Osteocyte (in vitro differentiated cells): ENCODE measurements at regions not wholly inside any gene's neighbourhood (a gene's known extent, or its start where the extent isn't known, plus 50 kb on each side); places are given as distances from the start of the nearest gene placed in this dataset.

ENCODE experiments used
- DNase-seq: peaks from one replicate; pipeline ENCODE4 v3.0.0; 2021; ENCODE audit warnings: mixed read lengths; ENCODE audit not compliant: unreplicated experiment; ENCODE audit errors: extremely low spot score
- H3K27ac Mint-ChIP-seq: one replicate; pipeline ENCODE4 v1.8.0; 2021; ENCODE audit warnings: mild to moderate bottlenecking, mixed read lengths; ENCODE audit not compliant: unreplicated experiment
- H3K27me3 Mint-ChIP-seq: one replicate; pipeline ENCODE4 v1.8.0; 2021; ENCODE audit warnings: mixed read lengths; ENCODE audit not compliant: unreplicated experiment
- H3K36me3 Mint-ChIP-seq: one replicate; pipeline ENCODE4 v1.8.0; 2021; ENCODE audit warnings: mixed read lengths; ENCODE audit not compliant: unreplicated experiment
- H3K4me1 Mint-ChIP-seq: one replicate; pipeline ENCODE4 v1.8.0; 2021; ENCODE audit warnings: mixed read lengths; ENCODE audit not compliant: unreplicated experiment
- H3K4me3 Mint-ChIP-seq: one replicate; pipeline ENCODE4 v1.8.0; 2021; ENCODE audit warnings: mild to moderate bottlenecking, moderate library complexity, mixed read lengths; ENCODE audit not compliant: unreplicated experiment
- H3K9me3 Mint-ChIP-seq: one replicate; pipeline ENCODE4 v1.8.0; 2021; ENCODE audit warnings: mixed read lengths; ENCODE audit not compliant: unreplicated experiment
- TF ChIP-seq, protein P1 (sequence below): fragments of 200-600 bp; sonication (generic); IDR thresholded peaks from 2 replicates; pipeline ENCODE4 v1.5.0; 2021; ENCODE audit warnings: antibody characterized with exemption, mild to moderate bottlenecking, moderate library complexity

DNA sequence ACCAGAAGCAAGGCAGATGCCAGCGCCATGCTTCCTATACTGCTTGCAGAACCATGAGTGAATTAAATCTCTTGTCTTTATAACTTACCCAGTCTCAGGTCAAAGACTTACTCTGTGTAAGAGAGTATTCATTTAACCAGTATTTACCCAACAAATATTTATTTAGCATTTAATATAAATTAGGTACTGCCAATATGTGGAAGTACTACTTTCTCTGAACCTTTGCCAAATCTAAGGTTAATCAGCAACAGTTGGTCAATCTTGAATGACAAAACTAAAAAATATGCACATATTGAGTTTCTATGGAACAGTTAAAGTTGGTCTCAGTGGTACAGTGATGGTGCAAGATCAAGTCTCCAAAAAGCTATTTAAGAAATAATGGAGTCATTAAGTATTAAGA, 155.9 kb upstream of the CCNG1 start:
- TF ChIP-seq, protein P1, sequence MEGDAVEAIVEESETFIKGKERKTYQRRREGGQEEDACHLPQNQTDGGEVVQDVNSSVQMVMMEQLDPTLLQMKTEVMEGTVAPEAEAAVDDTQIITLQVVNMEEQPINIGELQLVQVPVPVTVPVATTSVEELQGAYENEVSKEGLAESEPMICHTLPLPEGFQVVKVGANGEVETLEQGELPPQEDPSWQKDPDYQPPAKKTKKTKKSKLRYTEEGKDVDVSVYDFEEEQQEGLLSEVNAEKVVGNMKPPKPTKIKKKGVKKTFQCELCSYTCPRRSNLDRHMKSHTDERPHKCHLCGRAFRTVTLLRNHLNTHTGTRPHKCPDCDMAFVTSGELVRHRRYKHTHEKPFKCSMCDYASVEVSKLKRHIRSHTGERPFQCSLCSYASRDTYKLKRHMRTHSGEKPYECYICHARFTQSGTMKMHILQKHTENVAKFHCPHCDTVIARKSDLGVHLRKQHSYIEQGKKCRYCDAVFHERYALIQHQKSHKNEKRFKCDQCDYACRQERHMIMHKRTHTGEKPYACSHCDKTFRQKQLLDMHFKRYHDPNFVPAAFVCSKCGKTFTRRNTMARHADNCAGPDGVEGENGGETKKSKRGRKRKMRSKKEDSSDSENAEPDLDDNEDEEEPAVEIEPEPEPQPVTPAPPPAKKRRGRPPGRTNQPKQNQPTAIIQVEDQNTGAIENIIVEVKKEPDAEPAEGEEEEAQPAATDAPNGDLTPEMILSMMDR = no peak

DNA sequence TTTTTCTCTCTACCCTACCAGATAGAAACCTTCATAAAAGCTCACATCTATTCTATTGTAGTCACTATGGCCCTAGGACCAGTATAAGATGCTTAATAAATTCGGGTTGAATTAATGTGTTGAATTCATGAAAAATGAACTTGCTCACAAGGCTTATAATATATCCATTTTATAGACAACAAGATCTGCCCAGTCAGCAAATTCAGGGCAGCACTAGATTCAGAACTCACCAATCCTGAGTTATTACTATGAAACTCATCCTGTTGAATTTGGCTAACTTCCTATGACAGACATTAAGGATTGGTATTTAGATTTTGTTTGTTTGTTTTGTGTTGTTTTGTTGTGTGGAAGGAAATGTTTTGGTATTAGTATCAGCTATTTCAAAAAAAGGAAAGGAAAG, 143.6 kb upstream of the CCNG1 start:
- no peak overlapping the region for H3K4me3 Mint-ChIP-seq
- no peak for DNase-seq
- H3K9me3 Mint-ChIP-seq = no peaks in the 10 kb centered on the region
- H3K27me3 Mint-ChIP-seq = peaks cover 24% of the 10 kb centered on the region
- H3K36me3 Mint-ChIP-seq = no peaks in the 10 kb centered on the region
- TF ChIP-seq, protein P1 = no peak
- no peaks in the 10 kb centered on the region for H3K4me1 Mint-ChIP-seq
- no peak overlapping the region for H3K27ac Mint-ChIP-seq

More for the DNA sequence above, 155.9 kb upstream of the CCNG1 start:
- Mint-ChIP-seq H3K36me3 (no peaks in the 10 kb centered on the region), H3K9me3 (no peaks in the 10 kb centered on the region), H3K27me3 (peaks cover 12% of the 10 kb centered on the region), H3K4me3 (no peak overlapping the region), H3K4me1 (no peaks in the 10 kb centered on the region), H3K27ac (no peak overlapping the region)
- DNase-seq = no peak

DNA sequence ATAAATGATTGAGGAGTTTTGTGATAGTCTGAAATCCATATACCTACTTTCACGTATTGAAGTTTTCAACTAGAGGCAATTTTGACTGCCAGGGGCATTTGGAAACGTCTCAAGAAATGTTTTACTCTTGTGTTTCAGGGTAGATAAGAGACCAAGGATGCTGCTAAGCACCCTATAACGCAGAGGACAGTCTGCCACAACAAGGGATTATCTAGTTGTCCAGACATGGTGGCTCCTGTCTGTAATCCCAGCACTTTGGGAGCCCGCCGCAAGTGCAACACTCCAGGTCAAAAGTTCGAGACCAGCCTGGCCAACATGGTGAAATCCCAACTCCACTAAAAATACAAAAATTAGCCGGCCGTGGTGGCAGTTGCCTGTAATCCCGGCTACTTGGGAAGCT, 133.7 kb upstream of the CCNG1 start:
- no peaks in the 10 kb centered on the region for H3K9me3 Mint-ChIP-seq
- H3K27me3 Mint-ChIP-seq = peaks cover 16% of the 10 kb centered on the region
- no peak overlapping the region for H3K27ac Mint-ChIP-seq
- H3K4me1 Mint-ChIP-seq = no peaks in the 10 kb centered on the region
- H3K36me3 Mint-ChIP-seq = no peaks in the 10 kb centered on the region
- TF ChIP-seq, protein P1 = no peak
- no peak for DNase-seq
- H3K4me3 Mint-ChIP-seq = no peak overlapping the region

DNA sequence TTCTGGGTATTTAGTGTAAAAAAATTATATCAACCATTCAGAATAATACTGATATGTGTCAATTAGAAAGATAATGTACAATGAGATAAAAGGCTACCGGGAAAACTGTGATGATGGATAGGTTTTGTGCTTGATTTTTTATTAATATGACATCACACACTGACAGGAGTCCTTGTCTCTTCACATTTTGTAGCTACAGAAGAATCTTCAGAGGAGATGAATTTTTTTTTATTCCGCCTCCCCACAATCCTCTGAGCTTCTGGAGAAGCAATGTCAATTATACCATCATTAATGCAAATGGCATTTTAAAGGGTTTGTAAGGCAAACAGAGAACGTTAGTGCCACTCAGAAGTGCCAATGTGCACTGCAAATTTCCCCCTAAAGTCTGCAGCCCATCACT, 131.7 kb upstream of the CCNG1 start:
- H3K4me3 Mint-ChIP-seq = no peak overlapping the region
- H3K9me3 Mint-ChIP-seq = no peaks in the 10 kb centered on the region
- H3K4me1 Mint-ChIP-seq = no peaks in the 10 kb centered on the region
- TF ChIP-seq, protein P1 = no peak
- DNase-seq = no peak
- H3K27ac Mint-ChIP-seq = no peak overlapping the region
- H3K27me3 Mint-ChIP-seq = peaks cover 21% of the 10 kb centered on the region
- H3K36me3 Mint-ChIP-seq = no peaks in the 10 kb centered on the region

DNA sequence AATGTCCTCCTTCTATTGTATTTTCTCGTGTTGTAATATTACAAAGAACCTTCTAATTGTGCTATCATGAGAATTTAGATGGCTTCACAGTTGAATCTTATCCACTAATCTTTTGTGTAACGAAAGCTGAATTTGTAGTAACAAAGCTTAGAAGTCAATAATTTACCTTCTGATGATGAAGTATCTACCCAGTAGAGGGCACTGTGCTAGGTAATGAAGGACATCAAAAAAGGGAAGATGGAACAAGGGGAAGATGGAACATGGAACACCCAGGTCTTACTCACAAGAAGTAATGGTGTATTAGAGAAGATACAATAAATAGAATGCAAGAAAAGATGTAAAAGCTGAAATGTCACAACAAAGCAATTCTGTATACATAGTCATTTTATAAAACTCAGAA, 131.0 kb upstream of the CCNG1 start:
- Mint-ChIP-seq H3K36me3 (no peaks in the 10 kb centered on the region), H3K4me3 (no peak overlapping the region), H3K4me1 (no peaks in the 10 kb centered on the region), H3K27ac (no peak overlapping the region), H3K9me3 (no peaks in the 10 kb centered on the region), H3K27me3 (peaks cover 18% of the 10 kb centered on the region)
- no peak for DNase-seq
- TF ChIP-seq, protein P1 = peak; percentile 35
